ENCODE measurements at regions not wholly inside any gene's neighbourhood (a gene's known extent, or its start where the extent isn't known, plus 50 kb on each side); places are given as distances from the start of the nearest gene placed in this dataset.

DNA sequence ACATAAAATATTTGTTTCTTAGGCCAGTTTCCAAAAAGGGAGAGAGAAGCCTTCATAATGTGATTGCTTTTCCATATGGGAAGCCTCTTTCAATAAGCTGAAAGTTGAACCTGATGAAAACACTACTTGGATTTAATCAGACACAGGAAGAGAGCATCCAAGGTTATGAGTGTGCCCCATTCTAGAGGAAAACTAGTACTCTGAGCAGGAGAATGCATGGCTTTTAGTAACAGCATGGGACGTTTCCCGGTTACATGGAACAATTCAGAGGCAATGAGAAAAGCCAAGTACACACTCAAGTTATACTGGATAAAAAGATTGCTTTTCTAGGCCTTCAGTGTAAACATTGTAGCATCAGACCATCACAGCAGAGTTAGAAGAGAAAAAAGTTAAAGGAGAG is 315.8 kb downstream of the ZNF516 start:
- DNase-seq = no peak

DNA sequence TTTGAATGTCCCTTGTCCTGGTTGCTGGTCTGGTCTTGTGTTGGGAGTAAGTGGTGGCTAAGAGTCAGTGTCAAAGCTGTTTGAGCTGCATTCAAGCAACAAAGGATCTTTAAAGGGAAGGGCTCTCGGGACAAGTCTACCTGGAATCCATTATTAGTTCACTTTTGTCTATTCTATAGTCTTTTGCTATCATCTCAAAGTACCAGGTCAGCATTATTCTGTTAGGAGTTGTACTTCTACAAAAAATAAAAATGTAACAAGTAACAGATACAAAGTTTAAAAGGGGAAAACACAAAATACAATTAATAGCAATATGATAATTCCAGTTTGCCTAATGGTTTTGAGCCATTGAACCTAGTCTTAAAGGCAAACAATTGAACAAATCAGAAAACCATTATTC is 317.9 kb downstream of the ZNF516 start:
- DNase-seq = no peak

GRCh38 chr18:76174451-76174850 is 320.6 kb downstream of the ZNF516 start:
- DNase-seq = no peak

DNA sequence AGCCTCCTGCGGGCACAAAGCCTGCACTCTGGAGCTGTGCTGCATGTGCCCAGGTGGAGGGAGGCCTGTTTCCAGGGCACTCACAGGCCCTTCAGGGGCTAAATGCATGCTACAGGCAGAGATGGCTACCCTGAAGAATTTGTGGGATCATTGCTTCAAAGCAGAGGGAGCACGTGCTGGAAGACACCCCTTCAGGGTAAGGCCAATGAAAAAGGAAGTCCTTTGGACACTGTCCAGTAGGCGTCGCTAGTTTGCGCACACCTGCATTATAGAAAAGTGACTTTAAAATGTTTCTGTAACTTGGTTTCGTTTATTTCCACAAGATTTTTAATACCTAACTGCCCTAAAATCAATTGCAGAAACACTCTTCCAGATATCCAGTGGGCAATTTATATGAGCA is 325.3 kb downstream of the ZNF516 start:
- no peak for DNase-seq

DNA sequence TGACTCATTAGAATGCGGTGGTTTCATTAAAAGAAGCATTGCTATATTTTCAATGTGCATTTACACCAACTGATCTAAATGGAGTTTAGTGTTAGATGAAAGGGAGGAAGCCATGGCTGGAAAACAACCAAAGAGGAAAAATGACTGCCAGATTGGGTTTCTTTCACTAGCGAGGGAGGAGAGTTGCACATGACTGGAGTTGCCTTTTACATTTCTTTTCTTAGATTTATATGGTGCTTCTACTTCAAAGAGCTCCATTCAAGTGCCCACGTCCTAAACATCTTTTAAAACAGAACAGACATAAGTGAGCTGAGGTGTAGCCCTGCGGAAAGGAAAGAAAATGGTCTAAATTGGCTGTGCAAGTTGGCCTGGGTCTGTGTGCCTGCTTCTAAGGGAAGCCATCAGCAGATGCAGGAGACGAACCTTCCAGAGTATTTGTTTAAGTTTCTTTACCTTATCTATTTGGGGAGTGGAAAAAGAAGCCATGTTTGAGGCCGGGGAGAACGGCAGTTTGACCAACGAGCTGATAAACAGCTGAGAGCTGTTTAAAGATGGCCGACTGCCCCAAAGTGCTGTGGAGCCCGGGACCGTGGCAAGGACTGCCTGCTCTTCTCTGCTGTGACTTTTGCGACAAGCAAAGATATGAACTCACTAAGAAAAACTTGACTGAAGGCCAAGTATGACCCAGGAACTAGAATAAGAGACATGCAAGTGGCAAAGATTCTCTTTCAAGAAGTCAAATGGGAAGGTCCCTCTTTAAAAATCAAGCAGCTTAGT is 327.0 kb downstream of the ZNF516 start:
- DNase-seq = no peak

DNA sequence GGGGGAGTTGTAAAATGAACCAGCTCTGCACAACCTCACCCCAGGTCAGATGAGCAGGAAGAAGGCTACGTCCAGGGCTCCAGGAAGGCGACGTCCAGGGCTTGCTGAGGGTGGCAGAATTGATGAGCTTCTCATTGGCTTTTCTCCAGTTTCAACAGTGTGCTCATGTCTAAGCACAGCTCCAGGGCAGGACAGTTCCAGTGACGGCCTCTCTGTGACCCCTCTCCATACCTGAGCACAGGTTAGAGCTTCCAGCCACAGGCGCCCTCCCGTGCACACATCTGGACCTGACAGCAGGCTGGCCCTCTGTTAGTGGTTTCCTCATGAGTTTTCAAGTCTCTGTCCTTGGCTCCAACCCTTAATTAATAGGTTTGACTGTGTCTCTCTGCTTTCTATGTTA is 327.6 kb downstream of the ZNF516 start:
- no peak for DNase-seq

GRCh38 chr18:76162886-76163285 is 332.2 kb downstream of the ZNF516 start:
- DNase-seq = no peak

GRCh38 chr18:76161983-76162382 is 333.1 kb downstream of the ZNF516 start:
- no peak for DNase-seq

GRCh38 chr18:76153691-76154090 is 341.4 kb downstream of the ZNF516 start:
- DNase-seq = no peak

- no peak for DNase-seq
Observed at GRCh38 chr18:76149734-76150133, 345.3 kb downstream of the ZNF516 start.

DNA sequence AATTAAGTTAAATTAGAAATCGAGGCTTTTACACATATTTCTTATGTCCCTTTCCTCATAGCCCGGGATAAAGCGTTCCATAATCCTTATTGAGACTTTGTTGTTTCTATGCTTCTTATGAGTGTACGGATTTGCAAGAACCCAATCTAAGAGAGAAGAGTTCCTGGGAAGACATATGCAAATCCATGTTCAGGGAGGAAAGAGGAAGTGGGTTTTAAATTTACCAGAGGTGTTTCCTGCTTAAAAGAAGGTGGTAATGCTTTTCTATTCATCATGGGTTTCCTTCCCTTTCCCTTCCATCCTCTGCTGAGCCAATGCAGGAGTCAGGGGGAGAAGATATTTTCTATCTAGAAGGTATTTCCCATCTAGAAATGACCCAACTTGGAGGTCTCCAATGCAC is 345.8 kb downstream of the ZNF516 start:
- no peak for DNase-seq

DNA sequence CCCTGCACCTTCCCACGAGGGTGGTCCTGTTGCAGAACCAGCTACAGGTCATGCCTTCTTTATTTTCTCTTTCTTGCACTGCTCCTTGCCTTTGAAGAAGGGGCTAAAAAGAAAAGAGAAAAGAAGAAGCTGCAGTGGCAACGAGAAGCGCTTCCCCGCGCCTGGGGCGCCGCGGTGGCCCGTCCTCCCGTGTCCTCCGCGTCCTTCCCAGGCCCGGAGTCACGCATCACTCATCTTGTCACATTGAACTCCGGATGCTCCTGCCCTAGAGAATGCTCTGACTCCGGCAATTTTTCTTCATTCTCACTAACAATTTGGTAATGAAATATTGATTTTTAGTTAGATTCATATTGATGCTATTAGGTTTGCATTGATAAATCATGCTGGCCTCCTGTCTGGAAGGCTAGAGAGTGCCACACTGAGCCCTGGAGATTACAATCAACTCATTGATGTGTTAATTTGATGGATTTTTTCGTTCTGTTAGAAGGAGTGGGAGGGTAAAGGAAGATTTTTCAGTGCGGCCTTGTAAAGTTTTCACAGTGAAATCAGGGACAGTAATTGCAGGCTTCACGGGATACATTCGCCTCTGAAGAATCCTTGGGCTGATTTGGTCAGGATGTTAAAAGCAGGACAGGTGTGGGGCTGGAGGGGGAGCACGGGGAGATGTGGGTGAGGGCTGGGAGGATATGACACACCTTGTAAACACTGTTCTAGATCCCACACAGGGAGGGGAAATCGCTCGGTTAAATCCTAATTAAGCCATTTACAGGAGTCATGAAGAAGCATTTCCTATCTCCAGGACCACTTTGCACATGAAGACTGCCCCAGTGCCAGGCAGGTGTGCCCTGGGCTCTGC is 349.3 kb downstream of the ZNF516 start:
- DNase-seq = no peak

- DNase-seq = no peak
Observed at GRCh38 chr18:76144844-76145243, 350.2 kb downstream of the ZNF516 start.

DNA sequence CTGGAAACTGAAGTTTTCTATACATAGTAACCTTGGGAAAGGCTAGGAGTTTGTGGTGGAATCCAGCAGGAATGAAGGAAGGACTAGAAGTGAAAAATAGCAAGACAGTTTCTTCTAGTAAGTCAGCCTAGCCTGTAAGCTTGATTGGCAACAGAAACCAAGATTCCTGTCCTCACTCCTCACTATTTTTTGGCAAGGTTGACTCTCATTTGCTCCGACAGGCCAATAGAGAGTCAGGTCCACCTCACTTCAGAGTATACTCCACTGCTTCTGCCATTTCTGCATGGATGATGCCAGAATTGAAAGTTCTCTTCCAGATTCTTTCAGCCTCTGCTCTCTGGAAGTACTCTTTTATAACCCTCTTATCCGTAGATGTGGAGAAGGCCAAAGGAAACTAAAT is 352.4 kb downstream of the ZNF516 start:
- no peak for DNase-seq

DNA sequence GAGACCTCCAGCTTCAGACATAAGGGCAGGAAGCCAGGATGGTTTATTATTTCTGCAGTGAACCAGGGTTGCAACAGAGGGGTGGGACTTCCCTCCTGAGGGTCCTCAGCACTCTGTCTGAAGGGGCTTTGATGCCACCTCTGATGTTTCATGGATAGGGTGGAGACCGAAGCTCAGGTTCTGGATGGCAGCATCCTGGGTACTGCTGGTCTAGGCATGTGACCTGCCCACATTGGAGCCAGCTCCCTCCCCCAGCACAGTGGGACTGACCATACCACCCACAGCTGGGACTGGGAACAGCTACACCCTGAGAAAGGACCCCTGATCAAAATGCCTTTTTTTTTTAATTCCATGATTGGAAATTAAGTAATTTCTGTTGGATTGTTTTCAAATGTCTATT is 355.2 kb downstream of the ZNF516 start:
- no peak for DNase-seq

GRCh38 chr18:76137216-76137615 is 357.8 kb downstream of the ZNF516 start:
- no peak for DNase-seq

- DNase-seq = no peak
Observed at GRCh38 chr18:76136701-76137100, 358.3 kb downstream of the ZNF516 start.

GRCh38 chr18:76134628-76135027 is 360.4 kb downstream of the ZNF516 start:
- DNase-seq = no peak

- no peak for DNase-seq
Observed at GRCh38 chr18:76133873-76134272, 361.2 kb downstream of the ZNF516 start.

- no peak for DNase-seq
Observed at GRCh38 chr18:76131738-76132137, 363.3 kb downstream of the ZNF516 start.

DNA sequence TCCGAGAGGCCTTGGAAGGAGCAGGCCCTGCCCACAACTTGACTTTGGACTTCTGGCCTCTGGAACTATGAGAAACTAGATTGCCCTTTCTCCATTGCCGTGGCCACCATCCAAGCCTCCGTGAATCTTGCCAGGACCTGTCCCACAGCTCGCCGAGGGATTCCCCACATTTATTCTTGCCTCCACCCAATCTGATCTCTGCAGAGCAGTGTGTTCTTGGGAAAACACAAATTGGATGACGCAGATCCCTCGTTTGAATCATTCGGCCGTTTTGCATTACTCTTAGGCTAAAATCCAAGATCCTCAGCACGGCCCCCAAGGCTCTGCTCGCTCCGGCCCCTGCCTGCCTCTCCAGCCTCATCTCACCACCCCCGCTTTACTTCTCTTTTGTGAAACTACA is 364.2 kb downstream of the ZNF516 start:
- DNase-seq = no peak

DNA sequence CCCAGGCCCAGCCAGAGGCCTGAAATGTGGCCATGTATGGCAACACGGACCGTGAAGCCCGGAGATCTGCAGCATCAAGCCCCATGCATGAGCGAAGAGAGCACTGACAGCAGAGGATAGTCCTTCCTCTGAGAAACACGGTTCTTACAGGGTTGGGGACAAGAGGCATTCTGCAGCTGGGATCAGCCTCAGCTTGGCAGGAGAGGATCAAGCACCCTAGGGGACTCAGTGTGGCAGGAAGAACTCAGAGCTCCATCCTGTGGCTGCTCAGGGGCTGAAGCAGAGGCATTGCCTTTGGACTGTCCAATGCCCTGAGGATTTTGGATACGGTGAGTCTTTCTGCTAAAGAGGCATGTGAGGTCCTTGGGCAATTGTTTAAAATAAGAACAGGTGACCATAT is 368.7 kb downstream of the ZNF516 start:
- no peak for DNase-seq

GRCh38 chr18:76121011-76121410 is 374.0 kb downstream of the ZNF516 start:
- no peak for DNase-seq

DNA sequence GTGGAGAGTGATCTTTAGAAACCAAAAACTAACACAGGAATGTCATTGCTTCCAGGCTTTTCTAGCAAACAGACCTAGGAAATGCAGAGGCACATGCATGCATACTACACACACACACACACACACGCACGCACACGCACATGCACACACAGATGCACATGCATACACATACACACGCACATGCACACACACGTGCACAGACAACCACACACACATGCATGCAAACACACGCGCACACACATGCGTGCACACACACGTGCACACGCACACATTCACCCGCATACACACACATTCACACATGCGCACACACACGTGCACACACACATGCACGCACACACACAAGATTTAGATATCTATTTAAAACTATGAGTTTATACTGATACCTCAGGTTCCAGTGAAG is 379.5 kb downstream of the ZNF516 start:
- DNase-seq = no peak
